GM21786 (cell line): ENCODE measurements at regions not wholly inside any gene's neighbourhood (a gene's known extent, or its start where the extent isn't known, plus 50 kb on each side); places are given as distances from the start of the nearest gene placed in this dataset.
A peak's percentile ranks its signal among the peaks of the same experiment; 100 is the strongest.
"Not testable (repeated sequence)": the region's sequence is repeated elsewhere in the genome, so short reads cannot be mapped to it uniquely, and the experiment has no call there.

Experiments used
- ATAC-seq: cut with Tn5 transposase; IDR thresholded peaks from one replicate; pipeline ENCODE4 v1.9.1; 2021; ENCODE audit not compliant: unreplicated experiment

- ATAC-seq: peak; percentile 43
Measured at GRCh38 chr3:6229778-6230410, 631.0 kb upstream of the GRM7 start.

DNA sequence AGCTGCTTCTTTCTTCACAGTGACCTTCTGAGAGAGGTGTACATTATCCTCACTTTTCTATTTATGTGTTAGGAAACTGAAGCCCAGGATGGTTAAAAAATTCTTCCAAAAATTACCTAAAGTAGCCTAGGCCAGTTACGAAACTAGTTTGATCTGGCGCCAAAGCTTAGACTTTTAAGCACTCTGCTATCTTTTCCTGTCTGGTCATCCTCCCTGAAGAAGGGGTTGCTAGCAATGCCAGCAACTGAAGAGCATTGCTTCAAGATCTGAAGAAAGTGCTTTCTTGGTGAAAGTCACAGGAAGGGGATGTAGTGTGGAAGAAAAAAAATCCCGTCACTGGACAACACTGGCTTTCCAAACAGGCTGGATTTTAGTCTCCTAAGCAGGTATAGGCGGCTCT, 618.8 kb upstream of the GRM7 start:
- ATAC-seq: no peak

GRCh38 chr3:6248528-6248927, 612.4 kb upstream of the GRM7 start:
- ATAC-seq: no peak

DNA sequence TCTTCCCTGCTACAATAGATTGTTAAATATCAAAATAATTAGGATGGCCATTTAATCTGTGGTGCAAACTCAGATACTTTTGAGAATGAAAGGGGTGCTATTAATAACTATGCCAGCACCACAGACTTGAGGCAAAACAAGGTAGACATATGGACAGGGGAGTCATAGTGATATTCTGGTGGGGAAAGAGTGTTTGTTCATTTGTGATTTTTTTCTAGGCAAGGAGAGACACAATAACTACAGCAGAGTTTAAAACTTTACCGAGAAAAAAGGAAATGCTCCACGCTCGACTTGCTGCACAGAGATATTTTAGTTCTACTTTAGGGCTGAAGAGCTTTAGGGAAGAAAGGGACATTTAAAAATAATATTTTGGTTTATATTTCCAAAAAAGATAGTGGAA, 611.2 kb upstream of the GRM7 start:
- peak; percentile 59 for ATAC-seq

DNA sequence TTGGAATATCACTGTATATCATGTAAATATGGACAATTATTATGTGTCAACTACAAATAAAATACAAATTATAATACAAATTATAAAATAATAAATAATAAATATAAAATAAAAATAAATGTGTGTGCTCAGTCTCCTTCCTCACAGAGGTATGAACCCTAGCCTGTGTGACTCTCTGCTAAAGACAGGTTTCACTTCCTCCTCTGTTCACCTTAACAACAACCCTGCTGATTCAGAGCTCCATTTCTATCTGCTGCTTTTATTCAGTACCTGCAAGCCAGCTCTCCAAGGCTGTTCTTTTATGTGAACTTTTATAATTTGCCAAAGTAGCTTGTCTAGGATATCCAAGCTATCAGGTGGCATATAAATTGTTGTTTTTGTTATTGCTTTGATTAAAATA, 610.7 kb upstream of the GRM7 start:
- ATAC-seq: peak; percentile 99

DNA sequence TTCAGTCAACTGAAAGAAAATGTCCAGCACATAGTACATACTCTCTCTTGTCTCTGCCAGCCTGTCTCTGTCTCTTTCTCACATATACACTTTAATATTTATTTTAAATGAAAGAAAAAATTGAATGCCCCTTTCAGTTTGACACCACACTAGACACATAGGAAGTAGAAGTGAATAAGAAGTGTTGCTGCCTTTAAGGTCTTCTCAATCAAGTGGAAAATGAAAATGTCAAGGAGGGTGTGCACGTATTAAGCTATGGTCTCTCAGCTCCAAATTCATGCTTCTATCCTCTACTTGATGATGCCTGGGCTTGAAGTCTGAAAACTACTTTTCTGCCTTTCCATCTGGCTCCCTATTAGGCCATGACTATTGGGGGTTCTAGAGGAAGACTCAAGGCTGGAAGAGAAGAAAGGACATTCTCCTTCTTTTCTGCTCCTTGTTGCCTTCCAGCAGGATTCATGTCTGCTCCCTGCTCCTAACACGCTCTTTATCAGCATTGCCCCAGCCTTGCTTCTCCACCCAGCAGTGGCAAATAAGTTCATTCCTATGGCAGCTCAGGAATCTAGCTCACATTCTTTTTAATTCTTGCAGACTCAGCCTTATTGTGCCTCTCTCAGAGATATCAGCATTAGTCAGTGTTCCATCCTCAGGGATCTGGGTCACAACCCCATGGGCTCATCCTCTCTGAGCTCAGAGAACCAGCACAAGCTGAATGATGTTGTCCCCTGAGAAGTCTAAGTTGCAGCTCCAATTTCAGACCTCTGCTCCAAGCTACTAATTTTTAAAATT, 609.1 kb upstream of the GRM7 start:
- no peak for ATAC-seq

DNA sequence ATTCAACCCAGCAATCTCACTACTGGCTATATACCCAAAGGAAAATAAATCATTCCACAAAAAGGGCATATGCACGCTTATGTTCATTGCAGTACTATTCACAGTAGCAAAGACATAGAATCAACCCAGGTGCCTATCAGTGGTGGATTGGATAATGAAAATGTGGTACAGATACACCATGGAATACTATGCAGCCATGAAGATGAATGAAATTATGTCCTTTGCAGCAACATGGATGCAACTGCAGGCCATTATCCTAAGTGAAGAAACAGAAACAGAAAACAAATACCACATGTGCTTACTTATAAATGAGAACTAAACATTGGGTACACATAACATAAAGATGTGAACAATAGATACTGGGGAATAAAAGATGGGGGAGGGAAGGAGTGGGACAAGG, 606.4 kb upstream of the GRM7 start:
- ATAC-seq: no peak

GRCh38 chr3:6255229-6255628, 605.7 kb upstream of the GRM7 start:
- ATAC-seq: no peak

DNA sequence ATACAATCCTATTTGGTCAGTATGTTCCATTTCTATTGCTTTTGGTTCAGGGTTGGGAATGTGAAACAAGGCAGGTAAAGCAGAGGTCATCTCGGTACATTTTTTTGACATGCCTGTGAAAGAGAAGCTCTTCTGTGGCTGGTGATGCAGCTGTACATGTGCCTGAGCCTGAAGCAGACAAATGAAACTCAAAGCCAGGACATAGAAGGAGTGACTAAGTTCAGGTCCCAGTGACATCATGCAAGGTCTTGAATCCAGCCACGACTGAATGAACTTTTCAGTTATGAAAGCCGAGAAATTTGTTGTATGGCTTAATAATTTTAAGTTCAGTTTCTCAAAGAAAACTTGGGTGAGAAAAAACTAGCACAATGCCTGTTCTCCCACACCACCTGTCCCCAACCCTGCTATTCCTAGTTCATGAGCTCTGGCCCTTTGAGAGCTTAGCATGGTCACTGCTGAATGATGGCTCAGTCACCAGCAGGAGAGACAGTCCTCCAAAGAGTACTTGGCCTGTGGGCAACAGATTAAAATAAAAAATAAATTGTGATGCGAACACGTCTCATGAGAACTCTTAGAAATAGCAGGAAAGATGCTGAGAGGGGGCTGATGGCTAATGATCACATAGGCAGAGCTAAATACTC, 600.2 kb upstream of the GRM7 start:
- peak; percentile 91 for ATAC-seq

GRCh38 chr3:6262010-6262409, 598.9 kb upstream of the GRM7 start:
- no peak for ATAC-seq

GRCh38 chr3:6264036-6264435, 596.9 kb upstream of the GRM7 start:
- no peak for ATAC-seq

DNA sequence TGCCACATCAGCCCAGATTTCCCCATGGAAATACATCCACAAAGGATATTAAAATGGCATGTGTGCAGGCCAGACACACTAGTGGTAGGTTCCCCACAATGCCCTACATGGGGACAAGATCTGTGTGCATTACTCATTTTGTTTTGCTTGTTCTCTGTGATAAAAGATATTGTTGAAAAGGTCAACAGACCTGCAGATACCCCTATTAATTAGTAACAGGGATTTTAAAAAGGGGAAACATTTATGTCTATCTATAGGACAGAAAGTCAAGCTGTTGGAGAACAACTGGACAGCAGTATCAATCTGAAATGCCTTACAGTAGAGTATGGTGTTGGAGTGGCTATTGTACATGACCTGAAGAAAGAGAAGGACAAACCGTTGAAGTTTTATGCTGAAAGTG, 596.0 kb upstream of the GRM7 start:
- no peak for ATAC-seq

- ATAC-seq: no peak
Measured at GRCh38 chr3:6266135-6266534, 594.8 kb upstream of the GRM7 start.

- no peak for ATAC-seq
Measured at GRCh38 chr3:6273878-6274277, 587.0 kb upstream of the GRM7 start.

GRCh38 chr3:6281662-6282061, 579.3 kb upstream of the GRM7 start:
- peak; percentile 40 for ATAC-seq

DNA sequence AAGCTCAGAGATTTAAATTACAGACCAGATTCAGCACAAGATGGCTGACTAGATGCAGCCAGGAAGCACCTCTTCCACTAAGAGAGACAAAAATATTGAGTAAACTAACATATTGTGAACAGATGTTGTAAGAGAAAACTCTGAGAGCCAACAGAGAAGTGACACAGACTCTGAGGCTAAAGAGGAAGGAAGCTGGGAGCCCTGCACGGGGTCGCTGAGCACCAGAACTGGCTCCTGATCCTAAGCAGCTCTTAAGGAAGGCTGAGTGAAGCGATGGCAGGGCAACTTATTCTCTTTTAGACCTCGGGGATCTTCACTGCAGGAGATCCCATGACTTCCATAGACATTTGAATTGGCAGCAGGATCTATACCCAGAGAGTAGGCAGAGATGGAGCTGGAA, 578.0 kb upstream of the GRM7 start:
- no peak for ATAC-seq

GRCh38 chr3:6287088-6287875, 573.6 kb upstream of the GRM7 start:
- no peak for ATAC-seq

GRCh38 chr3:6301626-6302025, 559.3 kb upstream of the GRM7 start:
- ATAC-seq: no peak

DNA sequence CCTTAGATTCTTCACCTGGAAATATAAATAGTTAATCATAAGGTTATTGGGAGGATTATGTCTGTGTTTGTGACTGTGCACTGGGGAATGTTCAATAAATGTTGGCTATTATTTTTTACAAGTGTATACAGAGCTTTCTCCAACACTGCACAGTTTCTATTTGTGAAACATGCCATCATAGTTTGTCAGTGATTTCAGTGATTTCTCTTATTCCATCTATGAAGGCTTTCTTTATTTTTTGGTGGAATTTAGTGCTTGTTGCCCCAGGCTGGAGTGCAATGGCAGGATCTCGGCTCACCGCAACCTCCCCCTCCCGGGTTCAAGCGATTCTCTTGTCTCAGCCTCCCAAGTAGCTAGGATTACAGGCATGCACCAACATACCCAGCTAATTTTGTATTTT, 545.0 kb upstream of the GRM7 start:
- no peak for ATAC-seq

DNA sequence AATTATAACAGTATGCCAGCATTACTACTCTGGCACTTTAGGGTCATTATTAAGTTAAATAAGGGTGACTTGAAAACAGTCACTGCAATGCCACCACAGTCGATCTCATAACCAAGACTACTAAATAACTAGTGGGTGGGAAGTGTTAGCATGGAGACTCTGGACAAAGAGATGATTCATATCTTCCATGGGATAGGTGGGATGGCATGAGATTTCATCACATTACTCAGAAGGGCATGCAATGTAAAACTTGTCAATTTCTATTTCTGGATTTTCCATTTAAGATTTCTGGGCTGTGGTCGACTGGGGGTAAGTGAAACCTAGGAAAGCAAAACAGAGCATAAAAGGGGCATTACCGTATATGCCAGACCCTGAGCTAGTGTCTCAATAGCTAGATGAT, 538.9 kb upstream of the GRM7 start:
- ATAC-seq: no peak

- ATAC-seq: no peak
Measured at GRCh38 chr3:6326771-6327170, 534.1 kb upstream of the GRM7 start.

- not testable (repeated sequence) for ATAC-seq
Measured at GRCh38 chr3:6340980-6341325, 520.0 kb upstream of the GRM7 start.
